ENCODE measurements at regions not wholly inside any gene's neighbourhood (a gene's known extent, or its start where the extent isn't known, plus 50 kb on each side); places are given as distances from the start of the nearest gene placed in this dataset.

- TF ChIP-seq CTCF (IDR thresholded peaks at IDR 0.05) = no peak
These were observed 1155.7 kb upstream of the CDH18 start for GRCh38 chr5:21143686-21144085.

GRCh38 chr5:21142791-21143190 lies 1154.8 kb upstream of the CDH18 start:
- TF ChIP-seq CTCF (IDR thresholded peaks at IDR 0.05) = no peak

GRCh38 chr5:21140987-21141386 lies 1153.0 kb upstream of the CDH18 start:
- TF ChIP-seq CTCF (IDR thresholded peaks at IDR 0.05) = no peak

GRCh38 chr5:21126236-21126635 lies 1138.2 kb upstream of the CDH18 start:
- no peak for TF ChIP-seq CTCF (IDR thresholded peaks at IDR 0.05)

GRCh38 chr5:21125238-21125983 lies 1137.4 kb upstream of the CDH18 start:
- no peak for TF ChIP-seq CTCF (IDR thresholded peaks at IDR 0.05)

- no peak for TF ChIP-seq CTCF (IDR thresholded peaks at IDR 0.05)
These were observed 1133.2 kb upstream of the CDH18 start for GRCh38 chr5:21121213-21121612.

GRCh38 chr5:21097661-21098060 lies 1109.7 kb upstream of the CDH18 start:
- TF ChIP-seq CTCF (IDR thresholded peaks at IDR 0.05) = no peak

GRCh38 chr5:21094619-21095018 lies 1106.6 kb upstream of the CDH18 start:
- TF ChIP-seq CTCF (IDR thresholded peaks at IDR 0.05) = no peak

Measured in LNCAP (cell line).